DND-41 (cell line): ENCODE measurements at regions not wholly inside any gene's neighbourhood (a gene's known extent, or its start where the extent isn't known, plus 50 kb on each side); places are given as distances from the start of the nearest gene placed in this dataset.

ENCODE experiments used
- EZH2 ChIP-seq: IDR thresholded peaks from 3 replicates; pipeline ENCODE4 v1.6.1; 2012; ENCODE audit warnings: borderline replicate concordance, low read depth, mild to moderate bottlenecking, moderate library complexity, low read length, inconsistent platforms; ENCODE audit not compliant: severe bottlenecking
- TF ChIP-seq, protein P1 (sequence below): IDR thresholded peaks from 2 replicates; pipeline ENCODE4 v1.5.1; 2012; ENCODE audit warnings: borderline replicate concordance, low read length, moderate library complexity, mild to moderate bottlenecking; ENCODE audit not compliant: poor library complexity, severe bottlenecking; ENCODE audit errors: extremely low read depth

DNA sequence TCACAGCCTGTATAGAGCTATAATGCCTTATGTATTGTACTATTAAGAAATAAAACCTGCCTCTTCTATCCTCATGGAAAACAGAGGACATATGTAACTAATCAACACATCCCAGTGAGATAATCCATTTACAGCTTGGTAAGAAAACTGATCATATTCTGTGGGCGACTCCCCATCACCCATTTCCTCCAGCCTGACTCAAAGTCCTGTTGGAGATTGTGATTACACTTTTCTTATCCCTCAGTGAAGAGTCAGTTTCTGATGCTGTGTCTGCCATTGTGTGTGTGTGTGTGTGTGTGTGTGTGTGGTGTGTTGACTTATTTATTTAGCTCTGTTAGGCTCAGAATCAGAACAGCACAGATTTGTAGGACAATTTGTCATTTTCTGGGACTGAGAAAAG is 212.8 kb downstream of the FGF9 start:
- TF ChIP-seq, protein P1, sequence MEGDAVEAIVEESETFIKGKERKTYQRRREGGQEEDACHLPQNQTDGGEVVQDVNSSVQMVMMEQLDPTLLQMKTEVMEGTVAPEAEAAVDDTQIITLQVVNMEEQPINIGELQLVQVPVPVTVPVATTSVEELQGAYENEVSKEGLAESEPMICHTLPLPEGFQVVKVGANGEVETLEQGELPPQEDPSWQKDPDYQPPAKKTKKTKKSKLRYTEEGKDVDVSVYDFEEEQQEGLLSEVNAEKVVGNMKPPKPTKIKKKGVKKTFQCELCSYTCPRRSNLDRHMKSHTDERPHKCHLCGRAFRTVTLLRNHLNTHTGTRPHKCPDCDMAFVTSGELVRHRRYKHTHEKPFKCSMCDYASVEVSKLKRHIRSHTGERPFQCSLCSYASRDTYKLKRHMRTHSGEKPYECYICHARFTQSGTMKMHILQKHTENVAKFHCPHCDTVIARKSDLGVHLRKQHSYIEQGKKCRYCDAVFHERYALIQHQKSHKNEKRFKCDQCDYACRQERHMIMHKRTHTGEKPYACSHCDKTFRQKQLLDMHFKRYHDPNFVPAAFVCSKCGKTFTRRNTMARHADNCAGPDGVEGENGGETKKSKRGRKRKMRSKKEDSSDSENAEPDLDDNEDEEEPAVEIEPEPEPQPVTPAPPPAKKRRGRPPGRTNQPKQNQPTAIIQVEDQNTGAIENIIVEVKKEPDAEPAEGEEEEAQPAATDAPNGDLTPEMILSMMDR: no peak
- no peak for TF ChIP-seq EZH2
